ENCODE measurements at regions not wholly inside any gene's neighbourhood (a gene's known extent, or its start where the extent isn't known, plus 50 kb on each side); places are given as distances from the start of the nearest gene placed in this dataset.

DNA sequence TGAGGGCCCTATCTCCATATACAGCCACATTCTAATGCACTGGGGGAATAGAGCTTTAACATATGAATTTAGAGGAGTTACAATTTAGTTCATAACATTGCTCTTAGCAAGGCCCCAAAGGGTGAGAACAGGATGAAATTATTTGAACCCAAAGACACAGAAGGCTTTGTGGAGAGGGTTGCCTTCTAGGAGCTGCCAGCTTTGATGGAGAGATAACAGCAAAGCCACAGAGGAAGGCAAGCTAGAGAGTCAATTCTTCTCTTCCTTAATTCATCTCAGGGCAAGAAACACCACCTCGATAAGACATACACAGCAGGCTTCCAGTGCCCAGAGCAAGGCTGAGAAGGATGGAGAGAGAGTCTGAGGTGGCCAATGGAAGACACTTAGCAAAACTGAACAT, 94.8 kb upstream of the TMPRSS15 start:
- no peak for TF ChIP-seq POLR2AphosphoS5 (IDR thresholded peaks at IDR 0.05)
- TF ChIP-seq, protein P1, sequence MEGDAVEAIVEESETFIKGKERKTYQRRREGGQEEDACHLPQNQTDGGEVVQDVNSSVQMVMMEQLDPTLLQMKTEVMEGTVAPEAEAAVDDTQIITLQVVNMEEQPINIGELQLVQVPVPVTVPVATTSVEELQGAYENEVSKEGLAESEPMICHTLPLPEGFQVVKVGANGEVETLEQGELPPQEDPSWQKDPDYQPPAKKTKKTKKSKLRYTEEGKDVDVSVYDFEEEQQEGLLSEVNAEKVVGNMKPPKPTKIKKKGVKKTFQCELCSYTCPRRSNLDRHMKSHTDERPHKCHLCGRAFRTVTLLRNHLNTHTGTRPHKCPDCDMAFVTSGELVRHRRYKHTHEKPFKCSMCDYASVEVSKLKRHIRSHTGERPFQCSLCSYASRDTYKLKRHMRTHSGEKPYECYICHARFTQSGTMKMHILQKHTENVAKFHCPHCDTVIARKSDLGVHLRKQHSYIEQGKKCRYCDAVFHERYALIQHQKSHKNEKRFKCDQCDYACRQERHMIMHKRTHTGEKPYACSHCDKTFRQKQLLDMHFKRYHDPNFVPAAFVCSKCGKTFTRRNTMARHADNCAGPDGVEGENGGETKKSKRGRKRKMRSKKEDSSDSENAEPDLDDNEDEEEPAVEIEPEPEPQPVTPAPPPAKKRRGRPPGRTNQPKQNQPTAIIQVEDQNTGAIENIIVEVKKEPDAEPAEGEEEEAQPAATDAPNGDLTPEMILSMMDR (IDR thresholded peaks at IDR 0.05) = no peak
- no peak for TF ChIP-seq POLR2A (IDR thresholded peaks at IDR 0.05)
- no peak for TF ChIP-seq EP300 (IDR thresholded peaks at IDR 0.05)
